NCI-H510A treated with DMSO at 0.1 percent for 48 hours (cell line): ENCODE measurements at regions not wholly inside any gene's neighbourhood (a gene's known extent, or its start where the extent isn't known, plus 50 kb on each side); places are given as distances from the start of the nearest gene placed in this dataset.

Experiments
- DNase-seq: peaks from one replicate; lab custom pipeline; 2025; lab: John Stamatoyannopoulos, UW

GRCh38 chr14:101179691-101180211 is 276.2 kb upstream of the RTL1 start:
- DNase-seq, result no peak

GRCh38 chr14:101181446-101182313 is 278.2 kb upstream of the RTL1 start:
- DNase-seq, result no peak

GRCh38 chr14:101182476-101182875 is 279.0 kb upstream of the RTL1 start:
- no peak for DNase-seq

GRCh38 chr14:101183376-101184103 is 280.0 kb upstream of the RTL1 start:
- DNase-seq, result peak; percentile 20

GRCh38 chr14:101184104-101184455 is 280.6 kb upstream of the RTL1 start:
- DNase-seq, result no peak

GRCh38 chr14:101184572-101184971 is 281.1 kb upstream of the RTL1 start:
- DNase-seq, result no peak

GRCh38 chr14:101185073-101185835 is 281.7 kb upstream of the RTL1 start:
- no peak for DNase-seq

- no peak for DNase-seq
Observed at GRCh38 chr14:101185946-101186345, 282.4 kb upstream of the RTL1 start.

- no peak for DNase-seq
Observed at GRCh38 chr14:101186544-101186943, 283.0 kb upstream of the RTL1 start.

GRCh38 chr14:101186992-101187815 is 283.7 kb upstream of the RTL1 start:
- no peak for DNase-seq

GRCh38 chr14:101187816-101188570 is 284.5 kb upstream of the RTL1 start:
- no peak for DNase-seq

- no peak for DNase-seq
Observed at GRCh38 chr14:101188571-101188915, 285.0 kb upstream of the RTL1 start.

- no peak for DNase-seq
Observed at GRCh38 chr14:101189266-101189665, 285.7 kb upstream of the RTL1 start.

GRCh38 chr14:101189962-101190560 is 286.5 kb upstream of the RTL1 start:
- DNase-seq, result no peak

GRCh38 chr14:101191101-101191720 is 287.7 kb upstream of the RTL1 start:
- no peak for DNase-seq

- no peak for DNase-seq
Observed at GRCh38 chr14:101191721-101192660, 288.5 kb upstream of the RTL1 start.

GRCh38 chr14:101192661-101193000 is 289.1 kb upstream of the RTL1 start:
- DNase-seq, result no peak

- no peak for DNase-seq
Observed at GRCh38 chr14:101193106-101193844, 289.8 kb upstream of the RTL1 start.
